ENCODE measurements at regions not wholly inside any gene's neighbourhood (a gene's known extent, or its start where the extent isn't known, plus 50 kb on each side); places are given as distances from the start of the nearest gene placed in this dataset.

DNA sequence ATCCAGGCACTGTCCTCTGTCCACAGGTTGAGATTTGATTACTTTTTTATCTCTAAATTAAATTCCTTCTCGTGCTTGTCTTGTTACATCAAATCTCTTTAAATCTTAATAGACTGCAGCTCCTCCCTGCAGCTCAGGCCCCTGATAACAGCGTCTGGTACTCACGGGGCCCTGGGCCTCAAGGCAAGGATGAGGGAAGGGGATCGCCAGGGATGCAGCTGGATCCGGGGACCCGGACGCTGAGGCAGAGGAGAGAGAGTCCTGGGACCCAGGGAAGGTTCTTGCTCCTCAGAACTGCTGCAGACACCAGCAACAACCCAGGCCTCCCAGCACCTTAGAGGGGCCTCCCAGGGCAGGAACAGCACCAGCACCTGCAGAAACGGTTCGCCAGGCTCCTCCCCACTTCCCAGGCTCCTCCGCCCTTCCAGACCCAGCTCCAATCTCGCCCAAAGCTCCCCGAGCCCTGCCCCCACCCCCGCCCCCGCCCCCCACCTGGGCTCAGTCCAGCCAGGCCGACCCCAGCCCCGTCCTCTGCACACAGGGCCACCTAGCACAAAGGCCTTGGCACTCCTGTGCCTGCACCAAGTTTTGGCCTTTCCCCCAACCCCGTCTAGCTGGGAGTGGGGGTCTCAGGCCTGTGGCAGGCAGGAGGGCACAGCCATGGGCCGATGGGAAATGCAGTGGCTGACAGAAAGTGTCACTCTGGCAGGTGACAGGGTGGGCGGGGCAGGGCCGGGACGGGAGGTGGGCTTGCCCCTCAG, 60.3 kb upstream of the GALNT9 start:
- TF ChIP-seq POLR2A (IDR thresholded peaks at IDR 0.05; ENCODE audit: low read length) (no peak), GATA1 (IDR thresholded peaks at IDR 0.05; ENCODE audit: low read depth, low read length) (no peak)

Measured in erythroblast (primary cell).